H1 (cell line): ENCODE measurements at regions not wholly inside any gene's neighbourhood (a gene's known extent, or its start where the extent isn't known, plus 50 kb on each side); places are given as distances from the start of the nearest gene placed in this dataset.

Experiments
- CTCF ChIA-PET: fragments of 300-600 bp; sonication (Branson Sonifier 250); formaldehyde crosslinking; loops from one replicate; lab custom pipeline; 2021; ENCODE audit not compliant: partially characterized antibody; lab: Charles Lee
- POLR2A ChIA-PET: fragments of 300-600 bp; sonication (Branson Sonifier 250); formaldehyde crosslinking; loops from one replicate; lab custom pipeline; 2021; ENCODE audit warnings: inconsistent platforms; ENCODE audit not compliant: partially characterized antibody; lab: Charles Lee
- DNase-seq, 2 experiments: peaks; one replicate each; pipeline versions ENCODE4 v3.0.0 to v3.0.0-alpha.2; 2010 to 2022; ENCODE audit warnings: low spot score in 2 of 2, low read depth in 1 of 2, mixed read lengths in 1 of 2
- FAIRE-seq: peaks from 2 replicates; lab custom pipeline; 2011; peaks lifted over from hg19 to GRCh38; lab: Jason Lieb, UNC
- H2AFZ ChIP-seq: 2 replicates; pipeline ENCODE4 v1.8.1; 2012; ENCODE audit warnings: low read length, inconsistent platforms
- H2AK5ac ChIP-seq: 2 replicates; pipeline ENCODE4 v1.6.1; 2013; ENCODE audit warnings: low read depth, low read length
- H2BK120ac ChIP-seq: replicated peaks from 2 replicates; pipeline ENCODE3; 2013; ENCODE audit warnings: low read depth, low read length, inconsistent platforms
- H2BK12ac ChIP-seq: 2 replicates; pipeline ENCODE4 v1.6.1; 2013; ENCODE audit warnings: low read depth, low read length
- H2BK15ac ChIP-seq: 2 replicates; pipeline ENCODE4 v1.6.1; 2013; ENCODE audit warnings: low read length
- H2BK20ac ChIP-seq: 2 replicates; pipeline ENCODE4 v1.6.1; 2013; ENCODE audit warnings: low read length
- H2BK5ac ChIP-seq: 2 replicates; pipeline ENCODE4 v1.6.1; 2013; ENCODE audit warnings: low read depth, low read length
- H3K14ac ChIP-seq: 2 replicates; pipeline ENCODE4 v1.6.1; 2013; ENCODE audit warnings: inconsistent platforms; ENCODE audit not compliant: insufficient read length
- H3K18ac ChIP-seq: 2 replicates; pipeline ENCODE4 v1.6.1; 2013; ENCODE audit warnings: low read length; ENCODE audit errors: extremely low read depth
- H3K23ac ChIP-seq: 2 replicates; pipeline ENCODE4 v1.6.1; 2013; ENCODE audit warnings: inconsistent platforms; ENCODE audit not compliant: insufficient read length
- H3K23me2 ChIP-seq: 2 replicates; pipeline ENCODE4 v1.6.1; 2013; ENCODE audit warnings: low read depth, low read length
- H3K27ac ChIP-seq: 2 replicates; pipeline ENCODE4 v1.6.1; 2011; ENCODE audit warnings: low read depth, low read length, inconsistent platforms
- H3K27me3 ChIP-seq, 4 experiments: replicated peaks in 1 of 4; 1 replicate in 1 of 4; 2 replicates in 3 of 4; pipeline versions ENCODE4 v1.6.1 to v1.8.1; 2011 to 2013; ENCODE audit warnings: low read length in 3 of 4, mild to moderate bottlenecking in 3 of 4, inconsistent platforms in 2 of 4, mixed read lengths in 2 of 4, moderate library complexity in 1 of 4; ENCODE audit not compliant: control insufficient read depth in 3 of 4, insufficient read depth in 3 of 4; ENCODE audit errors: extremely low read depth in 1 of 4
- H3K36me3 ChIP-seq, 4 experiments: 2 replicates each; pipeline versions ENCODE4 v1.6.1 to v1.8.1; 2011 to 2013; ENCODE audit warnings: mild to moderate bottlenecking in 4 of 4, low read length in 3 of 4, moderate library complexity in 2 of 4, control low read depth in 1 of 4, inconsistent platforms in 1 of 4; ENCODE audit not compliant: insufficient read depth in 4 of 4, control insufficient read depth in 2 of 4
- H3K4ac ChIP-seq: replicated peaks from 2 replicates; pipeline ENCODE3; 2013; ENCODE audit warnings: low read length, low read depth, mixed read lengths, inconsistent platforms; ENCODE audit not compliant: insufficient read length
- H3K4me1 ChIP-seq, 4 experiments: replicated peaks in 1 of 4; 1 replicate in 1 of 4; 2 replicates in 3 of 4; pipeline versions ENCODE4 v1.6.1 to v1.8.1; 2011 to 2013; ENCODE audit warnings: low read length in 3 of 4, inconsistent platforms in 2 of 4, mixed read lengths in 1 of 4; ENCODE audit not compliant: insufficient read depth in 4 of 4, control insufficient read depth in 3 of 4
- H3K4me2 ChIP-seq, 2 experiments: 2 replicates each; pipeline versions ENCODE4 v1.6.1 to v1.8.1; 2011 to 2013; ENCODE audit warnings: low read depth in 2 of 2, low read length in 2 of 2, control low read depth in 1 of 2, inconsistent platforms in 1 of 2, mild to moderate bottlenecking in 1 of 2; ENCODE audit not compliant: insufficient read depth in 1 of 2
- H3K4me3 ChIP-seq, 4 experiments: fragments of 200-600, 300-600 bp in 1 of 4; sonication (generic), shearing (Covaris generic), sonication (Bioruptor Twin) in 1 of 4; 2 replicates each; pipeline versions ENCODE4 v1.5.1 to v1.8.1; 2011 to 2016; ENCODE audit warnings: low read length in 4 of 4, low read depth in 3 of 4, control low read depth in 2 of 4, inconsistent platforms in 2 of 4, mild to moderate bottlenecking in 2 of 4, mixed read lengths in 1 of 4, moderate library complexity in 1 of 4; ENCODE audit not compliant: insufficient read depth in 2 of 4; ENCODE audit errors: extremely low read depth in 1 of 4
- H3K56ac ChIP-seq: replicated peaks from 2 replicates; pipeline ENCODE3; 2013; ENCODE audit warnings: low read depth, mild to moderate bottlenecking, mixed read lengths, low read length, inconsistent platforms; ENCODE audit not compliant: insufficient read length
- H3K79me1 ChIP-seq: 2 replicates; pipeline ENCODE4 v1.6.1; 2013; ENCODE audit warnings: low read depth, low read length, control low read depth
- H3K79me2 ChIP-seq, 2 experiments: 2 replicates each; pipeline versions ENCODE4 v1.6.1 to v1.8.1; 2012 to 2013; ENCODE audit warnings: low read length in 2 of 2, mild to moderate bottlenecking in 2 of 2, inconsistent platforms in 1 of 2; ENCODE audit not compliant: insufficient read depth in 2 of 2, control insufficient read depth in 1 of 2
- H3K9ac ChIP-seq, 4 experiments: replicated peaks in 1 of 4; 1 replicate in 1 of 4; 2 replicates in 3 of 4; pipeline versions ENCODE4 v1.6.1 to v1.8.1; 2011 to 2013; ENCODE audit warnings: low read depth in 3 of 4, low read length in 3 of 4, control low read depth in 2 of 4, mild to moderate bottlenecking in 2 of 4, moderate library complexity in 2 of 4, inconsistent platforms in 1 of 4; ENCODE audit errors: extremely low read depth in 1 of 4
- H3K9me3 ChIP-seq, 2 experiments: 2 replicates each; pipeline versions ENCODE4 v1.6.1 to v1.8.1; 2012 to 2013; ENCODE audit warnings: mild to moderate bottlenecking in 2 of 2, moderate library complexity in 2 of 2, control low read depth in 1 of 2, inconsistent platforms in 1 of 2, low read depth in 1 of 2, low read length in 1 of 2, mixed read lengths in 1 of 2; ENCODE audit not compliant: insufficient read depth in 2 of 2
- H4K20me1 ChIP-seq, 2 experiments: replicated peaks in 1 of 2; 2 replicates each; pipeline versions ENCODE3 to v1.8.1; 2011 to 2013; ENCODE audit warnings: inconsistent platforms in 2 of 2, low read length in 2 of 2, mild to moderate bottlenecking in 1 of 2; ENCODE audit not compliant: insufficient read depth in 2 of 2, control insufficient read depth in 1 of 2
- H4K5ac ChIP-seq: 2 replicates; pipeline ENCODE4 v1.6.1; 2013; ENCODE audit warnings: low read length, low read depth, mixed read lengths, inconsistent platforms; ENCODE audit not compliant: insufficient read length
- H4K8ac ChIP-seq: 2 replicates; pipeline ENCODE4 v1.8.0; 2013; ENCODE audit warnings: mild to moderate bottlenecking, moderate library complexity, low read length, inconsistent platforms; ENCODE audit not compliant: insufficient read depth; ENCODE audit errors: extremely low read depth
- H4K91ac ChIP-seq: replicated peaks from 2 replicates; pipeline ENCODE3; 2013; ENCODE audit warnings: low read length, mixed read lengths, inconsistent platforms; ENCODE audit not compliant: insufficient read length
- KDM4A ChIP-seq: IDR thresholded peaks from one replicate; pipeline ENCODE4 v1.7.1; 2012; ENCODE audit warnings: low read depth, mild to moderate bottlenecking, moderate library complexity, low read length, inconsistent platforms; ENCODE audit not compliant: severe bottlenecking
- RAD21 ChIP-seq, 2 experiments: IDR thresholded peaks in 1 of 2; conservative IDR thresholded peaks in 1 of 2; 2 replicates each; pipeline ENCODE4 v1.6.1; 2011; ENCODE audit warnings: low read depth in 2 of 2, low read length in 2 of 2, improper control_type of control experiment in 1 of 2, inconsistent platforms in 1 of 2, mild to moderate bottlenecking in 1 of 2, moderate library complexity in 1 of 2
- WGBS, 2 experiments: shearing (Covaris generic) in 1 of 2; methylation state at CpG; one replicate each; pipeline versions ENCODE4 v1.1.6 to v1.1.7; 2013 to 2015; ENCODE audit warnings: low lambda C conversion rate in 2 of 2, mixed read lengths in 2 of 2, inconsistent platforms in 1 of 2, low coverage in 1 of 2, missing lambda C conversion rate in 1 of 2; ENCODE audit not compliant: insufficient replicate concordance in 2 of 2, insufficient coverage in 1 of 2, insufficient read length in 1 of 2; ENCODE audit errors: extremely low coverage in 1 of 2, missing lambda C conversion rate in 1 of 2; 5-methylcytosine and 5-hydroxymethylcytosine counted together

DNA sequence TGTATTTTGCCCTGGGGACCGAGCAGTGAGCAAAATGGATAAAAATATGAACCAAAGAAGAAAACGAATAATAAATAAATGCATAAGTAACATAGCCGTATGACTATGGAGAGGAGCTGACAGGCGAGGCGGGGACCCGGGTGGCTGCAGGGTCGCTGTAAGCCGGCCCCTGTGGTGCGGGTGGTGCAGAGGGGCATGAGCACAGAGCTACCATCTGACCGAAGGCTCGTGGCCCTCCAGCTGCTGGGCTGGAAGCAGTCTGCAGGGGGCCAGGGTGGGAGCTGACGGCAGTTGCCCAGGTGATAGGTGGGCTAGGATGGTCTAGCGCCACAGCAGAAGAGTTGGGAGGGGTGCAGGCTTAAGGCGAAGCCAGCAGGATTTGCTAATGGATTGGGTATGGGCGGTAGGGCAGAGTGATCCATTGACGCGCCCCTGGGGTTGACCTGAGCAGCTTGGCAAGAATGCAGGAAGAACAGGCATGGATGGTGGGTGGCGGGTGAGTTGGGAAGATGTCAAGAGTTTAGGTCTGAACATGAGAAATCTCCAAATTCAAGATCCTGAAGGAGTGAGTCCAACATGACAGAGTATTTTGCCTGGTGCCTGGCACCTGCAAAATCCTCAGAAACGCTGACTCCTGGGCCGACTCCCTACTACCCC, 228.0 kb downstream of the FOXL1 start:
- 0 out of 2 replicates have a peak overlapping the region, but pooled peaks have one; percentile 56 for H2AFZ ChIP-seq
- no peaks in the 10 kb centered on the region for H3K79me1 ChIP-seq
- FAIRE-seq (no peak), DNase-seq (no peak)
- no peak overlapping the region for H4K5ac ChIP-seq
- H4K20me1 ChIP-seq, result peaks cover 0 to 4% of the 10 kb centered on the region in 2 experiments
- no peak overlapping the region for H3K18ac ChIP-seq
- H3K36me3 ChIP-seq, result no peaks in the 10 kb centered on the region
- POLR2A ChIA-PET, result no interaction called here
- no peak overlapping the region for H3K4ac ChIP-seq
- no peak overlapping the region for H2BK5ac ChIP-seq
- H2BK12ac ChIP-seq, result no peak overlapping the region
- H3K4me3 ChIP-seq, result peak overlapping the region; percentile 13 to 56 (median 24); a peak in 4 of 8 replicates
- H3K27ac ChIP-seq, result no peak overlapping the region
- no peaks in the 10 kb centered on the region for H3K9me3 ChIP-seq
- no peak overlapping the region for H4K91ac ChIP-seq
- no peaks in the 10 kb centered on the region for H3K79me2 ChIP-seq
- H3K27me3 ChIP-seq, result peaks cover 0 to 17% (median 9%) of the 10 kb centered on the region in 4 experiments; a peak in 5 of 7 replicates
- H2BK120ac ChIP-seq, result no peak overlapping the region
- H3K4me1 ChIP-seq, result peaks cover 5 to 10% (median 6%) of the 10 kb centered on the region in 4 experiments; a peak in 4 of 7 replicates
- H3K4me2 ChIP-seq, result peak overlapping the region; percentile 55 to 62
- CTCF ChIA-PET, result interaction anchor here (0.5 to 1.8 kb wide), 6 partner anchors 27 to 506 kb away, joined by 3 to 6 read pairs (median 4); no protein-coding TSS in a partner anchor
- TF ChIP-seq RAD21 (IDR thresholded peaks at IDR 0.05 in 1 of 2, conservative IDR thresholded peaks at IDR 0.05 in 1 of 2; ENCODE audit: low read depth in 2 of 2, low read length in 2 of 2), result peak in 1 of 2 experiments; percentile 0; a peak in 1 of 4 replicates
- no peak for TF ChIP-seq KDM4A
- H3K9ac ChIP-seq, result no peak overlapping the region
- no peak overlapping the region for H2BK15ac ChIP-seq
- no peak overlapping the region for H4K8ac ChIP-seq
- no peak overlapping the region for H3K23ac ChIP-seq
- 75% methylated on average over 19 of the region's 20 CpGs; no CpG with 5 or more reads in 1 of the 2 experiments for WGBS, 2 experiments
- no peak overlapping the region for H2AK5ac ChIP-seq
- no peak overlapping the region for H3K14ac ChIP-seq
- H3K56ac ChIP-seq, result no peak overlapping the region
- H2BK20ac ChIP-seq, result no peak overlapping the region
- H3K23me2 ChIP-seq, result peaks cover 5% of the 10 kb centered on the region; the same call in 1 of the 2 replicates
